Stomach (tissue), 4 donors: ENCODE measurements at regions not wholly inside any gene's neighbourhood (a gene's known extent, or its start where the extent isn't known, plus 50 kb on each side); places are given as distances from the start of the nearest gene placed in this dataset.

Source experiments
- CTCF ChIP-seq, 7 experiments: fragments of 450-650 bp in 4 of 7; fragments of 200-600 bp in 3 of 7; sonication (generic) in 3 of 7; IDR thresholded peaks; one replicate each; pipeline ENCODE4 v1.5.1; 2016 to 2019; ENCODE audit warnings: antibody characterized with exemption in 7 of 7, control low read depth in 2 of 7, mild to moderate bottlenecking in 1 of 7
- POLR2A ChIP-seq, 4 donors: fragments of 450-650 bp; IDR thresholded peaks; one replicate each; pipeline ENCODE4 v1.6.1; 2016; ENCODE audit warnings: antibody characterized with exemption in 4 of 4, control low read depth in 2 of 4, mild to moderate bottlenecking in 1 of 4, moderate library complexity in 1 of 4

- TF ChIP-seq POLR2A (IDR thresholded peaks at IDR 0.05) (no peak), CTCF (IDR thresholded peaks at IDR 0.05) (no peak)
Observed at GRCh38 chr10:44512431-44513022, 127.6 kb upstream of the CXCL12 start.
